Brain pericyte (primary cell): ENCODE measurements at regions not wholly inside any gene's neighbourhood (a gene's known extent, or its start where the extent isn't known, plus 50 kb on each side); places are given as distances from the start of the nearest gene placed in this dataset.

Experiments
- DNase-seq: peaks from one replicate; pipeline ENCODE4 v3.0.0-alpha.2; 2012; ENCODE audit warnings: low read depth, low spot score

DNA sequence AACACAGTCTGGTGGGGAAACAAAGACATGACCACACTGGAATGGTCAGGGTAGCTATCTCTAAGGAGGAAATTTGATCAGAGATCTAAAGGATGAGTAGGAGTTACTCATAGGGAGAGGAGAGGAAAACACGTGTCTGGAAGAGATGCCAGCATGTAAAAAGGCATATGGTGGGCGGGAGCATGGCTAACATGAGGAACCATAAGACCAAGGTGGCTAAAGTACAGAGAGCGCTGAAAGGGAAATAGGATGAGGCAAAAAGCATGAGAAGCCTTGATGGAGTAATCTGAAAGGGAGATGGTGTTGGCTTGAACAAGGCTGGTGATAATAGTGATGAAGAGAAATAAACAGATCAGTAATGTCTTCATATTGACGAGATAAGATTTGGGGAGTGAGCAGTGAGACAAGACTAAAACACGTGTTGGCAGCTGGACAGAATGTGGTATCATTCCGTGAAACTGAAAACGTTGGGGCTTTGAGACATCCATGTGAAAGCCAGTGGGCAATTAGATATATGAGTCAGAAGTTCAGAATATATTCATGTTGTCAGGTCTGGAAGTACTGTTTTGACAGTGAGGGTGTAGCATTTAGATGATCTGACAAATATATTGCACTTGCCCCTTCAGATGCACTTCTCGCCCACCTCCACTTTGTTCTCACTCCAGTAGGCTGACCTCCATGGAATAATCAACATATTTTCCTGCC lies 209.1 kb upstream of the KCNN2 start:
- DNase-seq: no peak

DNA sequence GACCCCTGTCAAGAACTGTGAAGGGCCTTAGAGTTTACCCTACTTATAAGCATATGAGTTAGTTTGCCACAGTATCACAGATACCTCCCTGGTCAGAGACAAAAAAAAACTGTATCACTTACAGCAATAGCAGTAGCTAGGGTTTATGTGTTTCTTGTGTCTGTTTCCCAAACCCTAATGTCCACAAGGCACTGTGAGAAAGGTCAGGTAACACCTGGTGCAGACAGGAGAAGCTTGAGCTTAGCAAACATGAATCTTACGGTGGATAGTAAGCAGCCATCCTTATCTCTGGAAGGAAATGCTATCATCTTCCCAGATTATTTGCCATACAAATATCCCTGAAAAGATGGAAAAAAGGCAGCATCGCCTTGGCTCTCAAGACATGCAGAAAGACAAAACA lies 208.5 kb upstream of the KCNN2 start:
- DNase-seq: no peak

- DNase-seq: no peak
Observed at GRCh38 chr5:114153833-114154232, 208.0 kb upstream of the KCNN2 start.

- DNase-seq: no peak
Observed at GRCh38 chr5:114166081-114166480, 195.8 kb upstream of the KCNN2 start.

DNA sequence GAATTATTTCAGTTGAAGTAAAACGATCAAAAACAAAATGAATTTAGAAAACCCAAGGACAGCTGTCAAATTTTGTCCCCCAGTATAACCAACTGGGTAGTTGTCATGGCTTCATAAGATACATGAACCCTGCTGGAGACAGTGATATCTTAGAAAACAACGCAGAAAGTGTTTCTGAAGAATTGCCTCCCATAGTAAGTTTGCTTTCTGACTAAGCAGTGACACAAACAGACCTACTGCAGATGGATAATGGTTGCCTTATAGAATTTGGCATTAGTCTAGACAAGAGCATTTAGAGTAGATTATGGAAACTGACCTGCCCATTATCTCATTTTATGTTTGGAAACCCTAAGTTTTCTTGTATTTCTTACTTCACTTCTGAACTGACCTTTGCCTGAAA lies 187.7 kb upstream of the KCNN2 start:
- DNase-seq: no peak

DNA sequence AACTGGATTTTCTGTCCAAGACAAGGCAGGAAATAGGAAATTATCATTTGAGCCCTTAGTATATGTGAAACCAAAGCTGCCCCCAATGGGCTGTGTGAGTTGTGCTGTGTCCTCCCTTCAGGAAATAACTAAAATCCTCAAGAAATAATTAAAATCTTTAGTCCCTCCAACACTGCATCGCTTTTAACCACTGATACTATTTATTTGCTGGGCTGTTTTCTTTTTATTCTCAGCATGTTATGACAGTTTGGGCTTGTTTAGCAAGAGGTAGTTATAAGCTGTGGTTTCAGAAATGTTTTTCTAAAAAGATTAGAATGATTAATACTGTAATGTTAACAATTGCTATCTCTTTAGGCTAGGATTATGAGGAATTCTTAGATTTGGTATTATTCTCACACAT lies 187.0 kb upstream of the KCNN2 start:
- no peak for DNase-seq

- DNase-seq: no peak
Observed at GRCh38 chr5:114176356-114176755, 185.5 kb upstream of the KCNN2 start.

- no peak for DNase-seq
Observed at GRCh38 chr5:114179134-114179533, 182.7 kb upstream of the KCNN2 start.

- no peak for DNase-seq
Observed at GRCh38 chr5:114184006-114184405, 177.9 kb upstream of the KCNN2 start.

DNA sequence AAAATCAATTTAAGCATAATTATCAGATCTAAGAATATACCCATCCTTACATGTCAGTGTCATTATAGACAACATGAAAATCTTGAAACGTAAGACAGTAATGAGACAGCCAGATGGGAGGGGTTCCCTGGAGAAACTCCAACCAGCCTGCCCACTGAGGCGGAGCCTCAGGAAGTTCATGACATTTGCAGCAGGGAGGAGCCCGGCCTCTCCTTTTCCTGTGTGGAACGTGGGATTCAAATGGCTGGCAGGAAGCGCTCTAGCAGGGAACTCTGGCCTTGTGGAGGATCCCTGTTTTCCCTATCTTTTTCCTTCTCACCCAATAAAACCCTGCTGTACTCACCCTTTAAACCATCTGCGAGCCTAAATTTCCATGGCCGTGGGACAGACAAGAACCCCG lies 176.6 kb upstream of the KCNN2 start:
- no peak for DNase-seq

GRCh38 chr5:114191441-114191840 lies 170.4 kb upstream of the KCNN2 start:
- DNase-seq: no peak

- DNase-seq: no peak
Observed at GRCh38 chr5:114192108-114192507, 169.8 kb upstream of the KCNN2 start.

- no peak for DNase-seq
Observed at GRCh38 chr5:114201332-114201731, 160.5 kb upstream of the KCNN2 start.

- DNase-seq: no peak
Observed at GRCh38 chr5:114204923-114205322, 156.9 kb upstream of the KCNN2 start.

DNA sequence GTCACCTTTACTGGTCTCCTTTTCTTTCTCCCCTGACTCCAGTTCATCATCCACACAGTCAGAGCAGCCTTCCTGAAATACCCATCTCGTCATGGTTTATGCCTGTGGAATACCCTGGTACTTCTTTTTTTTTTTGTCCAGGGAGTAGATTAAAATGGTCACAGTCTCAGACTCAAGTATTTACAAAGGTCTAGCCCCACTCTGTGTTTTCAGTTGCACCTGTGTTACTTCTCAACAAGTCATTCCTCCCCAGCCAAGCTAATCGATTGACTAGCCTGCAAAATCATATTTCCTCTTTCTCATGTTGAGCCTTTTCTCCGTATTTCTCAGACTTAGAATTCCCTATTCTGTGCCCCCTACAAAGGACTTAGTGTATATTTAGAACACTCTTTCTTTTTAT lies 155.2 kb upstream of the KCNN2 start:
- no peak for DNase-seq

DNA sequence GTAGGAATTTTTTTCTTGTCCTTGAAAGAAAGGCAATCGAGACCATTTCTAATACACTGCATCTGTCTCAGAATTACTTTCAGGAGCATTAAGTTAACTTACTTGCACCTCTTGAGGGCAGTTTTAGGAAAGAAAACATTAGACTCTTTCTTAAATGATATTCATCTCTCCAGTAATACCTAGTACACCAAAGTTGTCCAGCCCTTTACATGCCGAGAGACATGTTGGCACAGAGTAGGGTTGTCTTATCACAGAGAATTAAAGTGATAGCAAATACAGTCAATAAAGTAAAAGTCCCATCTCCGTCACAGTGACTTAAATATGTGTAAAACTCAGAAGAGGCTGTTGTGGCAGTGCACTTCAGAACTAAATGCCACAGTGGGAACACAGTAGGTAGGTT lies 154.3 kb upstream of the KCNN2 start:
- no peak for DNase-seq

DNA sequence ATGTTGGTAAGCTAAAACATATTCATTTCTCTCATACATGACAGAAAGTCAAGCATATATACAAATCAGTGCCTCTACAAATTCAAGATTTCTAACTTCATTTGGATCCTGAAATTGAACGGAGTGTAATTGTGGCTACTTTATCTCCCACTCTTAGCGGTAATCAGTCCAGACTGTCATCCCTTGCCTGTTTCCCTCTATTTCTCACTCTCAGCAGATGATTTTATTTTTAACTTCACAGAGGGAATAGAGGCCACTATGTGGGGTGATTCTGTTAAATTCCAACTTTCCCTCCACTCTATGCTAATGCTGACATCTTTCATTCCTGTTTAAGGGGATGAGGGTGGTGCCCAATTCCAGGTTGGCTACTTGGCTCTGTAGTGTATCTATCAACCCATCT lies 153.8 kb upstream of the KCNN2 start:
- no peak for DNase-seq

DNA sequence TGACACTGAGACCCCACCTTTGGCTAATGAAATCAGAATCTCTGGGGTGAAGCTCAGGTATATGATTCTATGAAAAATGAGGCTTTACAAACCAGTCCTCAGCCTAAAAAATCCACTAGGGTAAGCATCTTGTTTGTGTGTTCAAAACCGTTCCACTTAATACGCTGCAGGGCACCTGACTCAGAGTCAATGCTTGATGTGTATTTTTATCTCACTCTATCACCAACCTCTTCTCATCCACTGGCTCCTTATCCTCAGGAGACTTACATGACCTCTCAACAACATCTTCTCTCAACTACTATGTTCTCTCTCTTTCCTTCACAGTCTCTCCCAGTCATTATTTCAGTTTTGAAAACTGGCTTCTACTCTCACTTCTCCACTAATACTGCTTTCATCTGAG lies 153.3 kb upstream of the KCNN2 start:
- DNase-seq: no peak

GRCh38 chr5:114210662-114211061 lies 151.2 kb upstream of the KCNN2 start:
- DNase-seq: no peak

- DNase-seq: no peak
Observed at GRCh38 chr5:114221807-114222206, 140.1 kb upstream of the KCNN2 start.

DNA sequence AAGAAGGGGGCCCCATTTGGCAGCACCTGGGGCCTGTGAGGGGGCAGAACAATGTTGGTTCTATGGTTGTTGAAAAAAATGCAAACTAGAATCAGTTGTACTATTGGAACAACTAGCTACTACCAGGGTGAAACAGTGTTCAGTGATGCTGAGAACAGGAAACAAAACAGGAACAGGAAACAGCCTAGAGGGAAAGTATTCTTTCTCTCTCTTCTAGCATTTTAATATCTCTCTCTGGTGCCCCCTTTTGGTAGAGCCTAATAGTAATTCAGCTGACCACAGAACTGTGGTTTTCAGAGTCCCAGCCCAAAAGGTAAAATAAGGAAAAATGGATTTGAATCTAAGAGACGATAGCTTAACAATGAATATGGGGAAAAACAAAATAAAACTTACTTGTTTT lies 138.0 kb upstream of the KCNN2 start:
- no peak for DNase-seq

DNA sequence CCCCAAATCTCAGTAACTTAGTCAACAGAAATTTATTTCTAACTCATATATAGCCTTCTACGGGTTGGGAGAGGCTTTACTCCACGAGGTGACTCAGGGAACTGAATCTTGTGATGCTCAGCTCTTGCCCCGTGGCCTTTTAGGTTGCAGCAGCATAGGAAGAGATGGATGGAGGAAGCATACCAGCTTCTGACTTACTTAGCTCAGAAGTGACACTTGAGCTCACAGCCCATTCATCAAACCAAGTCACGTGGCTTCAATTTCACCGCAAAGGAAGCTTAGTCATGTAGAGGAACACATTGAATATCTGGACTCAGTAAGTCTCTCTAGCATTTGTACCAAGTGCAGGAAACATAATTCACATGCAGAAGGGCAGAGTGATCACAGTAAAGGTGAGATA lies 124.1 kb upstream of the KCNN2 start:
- DNase-seq: no peak

DNA sequence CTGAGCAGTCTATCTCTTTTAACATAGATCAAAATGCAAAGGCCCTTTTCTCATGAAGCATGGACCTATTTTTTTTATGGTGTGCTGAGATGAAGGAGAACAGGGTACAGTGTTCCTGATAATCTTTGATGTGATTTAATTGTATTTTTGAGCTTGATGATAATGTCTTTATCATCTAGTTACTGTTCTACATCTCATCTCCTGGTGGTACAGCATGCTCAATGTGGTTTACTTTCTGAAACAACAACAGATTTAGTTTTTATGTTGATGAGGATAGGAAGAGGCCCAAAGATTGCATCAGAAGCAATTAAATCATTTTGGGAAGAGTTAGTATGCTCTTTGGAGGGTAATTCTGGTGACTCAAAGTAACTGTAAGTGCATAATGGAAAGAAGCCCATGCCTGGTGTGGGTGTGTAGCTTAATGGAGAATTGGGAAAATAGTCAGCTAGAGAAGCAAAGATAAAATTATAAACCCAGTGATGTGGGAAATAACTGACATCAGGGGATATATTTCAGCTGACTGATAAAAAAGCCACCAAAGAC lies 123.0 kb upstream of the KCNN2 start:
- DNase-seq: no peak
